ENCODE measurements at regions not wholly inside any gene's neighbourhood (a gene's known extent, or its start where the extent isn't known, plus 50 kb on each side); places are given as distances from the start of the nearest gene placed in this dataset.

GRCh38 chr13:64413529-64413928 lies 2816.6 kb downstream of the PCDH9 start:
- no peak for TF ChIP-seq CTCF (IDR thresholded peaks at IDR 0.05)
- Histone ChIP-seq H3K4me1 (ENCODE audit: insufficient read depth, low read length) (no peaks in the 10 kb centered on the region), H3K27me3 (ENCODE audit: control insufficient read depth in 1 of 2, insufficient read depth in 2 of 2, low read length in 2 of 2) (no peaks in the 10 kb centered on the region), H3K27ac (ENCODE audit: low read depth in 1 of 2, low read length in 2 of 2) (no peak overlapping the region), H3K9me3 (ENCODE audit: control insufficient read depth in 1 of 2, insufficient read depth in 1 of 2, low read length in 2 of 2) (peaks cover 0 to 12% of the 10 kb centered on the region in 2 experiments), H3K36me3 (ENCODE audit: insufficient read depth, low read length) (no peaks in the 10 kb centered on the region), H3K4me3 (ENCODE audit: low read length) (no peak overlapping the region)
- Mint-ChIP-seq H3K9me3 (peaks cover 6% of the 10 kb centered on the region), H3K36me3 (ENCODE audit: low read depth) (no peaks in the 10 kb centered on the region), H3K27ac (no peak overlapping the region), H3K4me1 (ENCODE audit: low read depth) (no peaks in the 10 kb centered on the region), H3K27me3 (no peaks in the 10 kb centered on the region), H3K4me3 (no peak overlapping the region)
- ATAC-seq (ENCODE audit: poor library complexity) (no peak), DNase-seq (no peak)
- POLR2A ChIA-PET = no interaction called here
- CTCF ChIA-PET = no interaction called here
- intact Hi-C loops (cut with DNase I, micrococcal nuclease) = no loop called here

GRCh38 chr13:64410276-64411053 lies 2819.7 kb downstream of the PCDH9 start:
- ChIA-PET POLR2A (interaction anchor here (0.6 kb wide), 1 partner anchor 103 kb away, joined by 3 read pairs; no protein-coding TSS in a partner anchor), CTCF (no interaction called here)

GRCh38 chr13:64397701-64398100 lies 2832.4 kb downstream of the PCDH9 start:
- Histone ChIP-seq H3K27me3 (ENCODE audit: control insufficient read depth in 1 of 2, insufficient read depth in 2 of 2, low read length in 2 of 2) (no peaks in the 10 kb centered on the region), H3K4me1 (ENCODE audit: insufficient read depth, low read length) (no peaks in the 10 kb centered on the region), H3K9me3 (ENCODE audit: control insufficient read depth in 1 of 2, insufficient read depth in 1 of 2, low read length in 2 of 2) (no peaks in the 10 kb centered on the region), H3K36me3 (ENCODE audit: insufficient read depth, low read length) (no peaks in the 10 kb centered on the region), H3K27ac (ENCODE audit: low read depth in 1 of 2, low read length in 2 of 2) (no peak overlapping the region), H3K4me3 (ENCODE audit: low read length) (no peak overlapping the region)
- intact Hi-C loops (cut with DNase I, micrococcal nuclease) = no loop called here
- no peak overlapping the region for H3K27ac Mint-ChIP-seq
- H3K9me3 Mint-ChIP-seq = peaks cover 10% of the 10 kb centered on the region
- no peaks in the 10 kb centered on the region for H3K4me1 Mint-ChIP-seq (ENCODE audit: low read depth)
- no peak overlapping the region for H3K4me3 Mint-ChIP-seq
- ChIA-PET CTCF (no interaction called here), POLR2A (no interaction called here)
- no peaks in the 10 kb centered on the region for H3K36me3 Mint-ChIP-seq (ENCODE audit: low read depth)
- DNase-seq = no peak
- ATAC-seq (ENCODE audit: poor library complexity) = no peak
- no peak for TF ChIP-seq CTCF (IDR thresholded peaks at IDR 0.05)
- H3K27me3 Mint-ChIP-seq = no peaks in the 10 kb centered on the region

More at GRCh38 chr13:64410276-64411053, 2819.7 kb downstream of the PCDH9 start:
- Histone ChIP-seq H3K4me1 (ENCODE audit: insufficient read depth, low read length) (no peaks in the 10 kb centered on the region), H3K36me3 (ENCODE audit: insufficient read depth, low read length) (no peaks in the 10 kb centered on the region), H3K9me3 (ENCODE audit: control insufficient read depth in 1 of 2, insufficient read depth in 1 of 2, low read length in 2 of 2) (peaks cover 0 to 16% of the 10 kb centered on the region in 2 experiments), H3K4me3 (ENCODE audit: low read length) (no peak overlapping the region), H3K27me3 (ENCODE audit: control insufficient read depth in 1 of 2, insufficient read depth in 2 of 2, low read length in 2 of 2) (no peaks in the 10 kb centered on the region), H3K27ac (ENCODE audit: low read depth in 1 of 2, low read length in 2 of 2) (no peak overlapping the region)
- H3K27ac Mint-ChIP-seq = no peak overlapping the region
- H3K4me1 Mint-ChIP-seq (ENCODE audit: low read depth) = no peaks in the 10 kb centered on the region
- TF ChIP-seq CTCF (IDR thresholded peaks at IDR 0.05) = no peak
- ATAC-seq (ENCODE audit: poor library complexity) (no peak), DNase-seq (no peak)
- H3K36me3 Mint-ChIP-seq (ENCODE audit: low read depth) = no peaks in the 10 kb centered on the region
- H3K4me3 Mint-ChIP-seq = no peak overlapping the region
- no peaks in the 10 kb centered on the region for H3K27me3 Mint-ChIP-seq
- H3K9me3 Mint-ChIP-seq = peaks cover 9% of the 10 kb centered on the region
- intact Hi-C loops (cut with DNase I, micrococcal nuclease) = no loop called here
